Adrenal gland (tissue), 9 donors: ENCODE measurements at regions not wholly inside any gene's neighbourhood (a gene's known extent, or its start where the extent isn't known, plus 50 kb on each side); places are given as distances from the start of the nearest gene placed in this dataset.

Source experiments
- DNase-seq, 7 donors: peaks; one replicate each; pipeline ENCODE4 v3.0.0-alpha.2; 2019 to 2020
- H3K27ac ChIP-seq, 5 donors: fragments of 200-600 bp; sonication (generic) in 4 of 5; 1 replicate in 3 of 5; 2 replicates in 2 of 5; pipeline versions ENCODE4 v1.5.1 to v1.8.0; 2016 to 2020; ENCODE audit warnings: mild to moderate bottlenecking in 1 of 5
- H3K27me3 ChIP-seq: fragments of 200-600 bp; 2 replicates; pipeline ENCODE4 v1.8.0; 2021
- H3K36me3 ChIP-seq, 2 donors: fragments of 200-600 bp; replicated peaks in 1 of 2; 1 replicate in 1 of 2; 2 replicates in 1 of 2; pipeline versions ENCODE4 v1.5.1 to v1.8.0; 2018 to 2022
- H3K4me1 ChIP-seq, 2 donors: fragments of 200-600 bp; replicated peaks in 1 of 2; 1 replicate in 1 of 2; 2 replicates in 1 of 2; pipeline versions ENCODE4 v1.5.1 to v1.8.0; 2018 to 2021
- H3K4me3 ChIP-seq, 4 donors: fragments of 200-600 bp; sonication (generic) in 3 of 4; one replicate each; pipeline ENCODE4 v1.5.1; 2016 to 2018
- H3K9me3 ChIP-seq, 3 donors: fragments of 200-600 bp; sonication (generic) in 1 of 3; replicated peaks in 1 of 3; 1 replicate in 2 of 3; 2 replicates in 1 of 3; pipeline versions ENCODE4 v1.5.1 to v1.8.0; 2016 to 2021
- CTCF ChIP-seq, 6 experiments: fragments of 450-650 bp in 4 of 6; fragments of 200-600 bp in 2 of 6; sonication (generic) in 1 of 6; IDR thresholded peaks; 1 replicate in 5 of 6; 2 replicates in 1 of 6; pipeline versions ENCODE4 v1.5.1 to v1.8.0; 2016 to 2021; ENCODE audit warnings: antibody characterized with exemption in 6 of 6, mild to moderate bottlenecking in 2 of 6, moderate library complexity in 1 of 6
- POLR2A ChIP-seq, 2 donors: fragments of 450-650 bp; IDR thresholded peaks; one replicate each; pipeline ENCODE4 v1.6.1; 2017; ENCODE audit warnings: antibody characterized with exemption in 2 of 2, mild to moderate bottlenecking in 2 of 2, moderate library complexity in 1 of 2
- WGBS, 4 donors: extraction: QIAGEN DNeasy Blood & Tissue Kit in 2 of 4; methylation state at CpG; one replicate each; pipeline versions ENCODE4 v1.1.5 to v1.1.7; 2013 to 2017; 5-methylcytosine and 5-hydroxymethylcytosine counted together
- intact Hi-C, 2 donors: fragments of 100-400 bp; cut with DNase I; formaldehyde crosslinking; loops; one replicate each; pipeline versions ENCODE4 v1.14.1 to v1.15.0; 2022 to 2023
- donor health status: healthy with polysubstance abuse.
- donor health status: Bipolar disorder and iron deficiency.
- donor health status: DM: yes; HTN: yes; CAD: no.
- donor health status: DM: no; HTN: no; CAD: no.
- donor health status: DM: no; HTN: no; CAD: no.

DNA sequence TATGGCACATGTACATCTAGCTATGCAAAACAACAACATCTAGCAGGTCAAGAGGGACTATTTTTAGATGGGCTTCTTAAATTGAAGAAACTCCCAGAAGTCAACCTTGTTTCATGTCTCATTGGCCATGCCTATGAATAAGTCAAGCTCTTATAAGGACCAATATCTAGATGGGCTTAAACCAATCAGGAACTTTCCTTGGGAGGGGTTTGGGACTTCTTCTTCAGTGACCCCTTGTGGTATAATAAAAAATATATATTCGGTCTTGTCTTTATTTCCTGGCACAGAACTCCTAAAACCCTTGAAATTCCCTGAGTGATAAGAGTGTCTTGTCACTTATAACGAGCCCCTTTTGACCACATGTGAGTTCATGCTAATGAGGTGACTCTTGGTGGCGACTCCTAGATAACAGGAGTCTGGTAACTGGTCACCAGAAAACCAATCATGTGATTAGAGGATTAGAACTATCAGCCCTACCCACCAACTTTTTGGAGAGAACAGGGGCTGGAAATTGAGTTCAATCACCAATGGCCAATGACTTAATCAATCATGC, 218.3 kb downstream of the HHIPL2 start:
- 68 to 70% (median 69%) methylated on average over 3 of the region's 3 CpGs for WGBS, 4 donors
- no peak overlapping the region for H3K4me3 ChIP-seq
- no peaks in the 10 kb centered on the region for H3K4me1 ChIP-seq
- H3K9me3 ChIP-seq = no peaks in the 10 kb centered on the region
- intact Hi-C loops = no loop called here
- no peaks in the 10 kb centered on the region for H3K36me3 ChIP-seq
- TF ChIP-seq CTCF (IDR thresholded peaks at IDR 0.05) (no peak), POLR2A (IDR thresholded peaks at IDR 0.05) (no peak)
- no peaks in the 10 kb centered on the region for H3K27me3 ChIP-seq
- DNase-seq = no peak
- H3K27ac ChIP-seq = no peak overlapping the region

- no peak for TF ChIP-seq POLR2A (IDR thresholded peaks at IDR 0.05)
- no peak for TF ChIP-seq CTCF (IDR thresholded peaks at IDR 0.05)
- no peak for DNase-seq
- H3K36me3 ChIP-seq = no peaks in the 10 kb centered on the region
- no peaks in the 10 kb centered on the region for H3K27me3 ChIP-seq
- H3K4me1 ChIP-seq = no peaks in the 10 kb centered on the region
- no peak overlapping the region for H3K4me3 ChIP-seq
- H3K27ac ChIP-seq = no peak overlapping the region
- intact Hi-C loops = no loop called here
- H3K9me3 ChIP-seq = no peaks in the 10 kb centered on the region
These were observed 221.2 kb downstream of the HHIPL2 start for GRCh38 chr1:222326710-222327036.

DNA sequence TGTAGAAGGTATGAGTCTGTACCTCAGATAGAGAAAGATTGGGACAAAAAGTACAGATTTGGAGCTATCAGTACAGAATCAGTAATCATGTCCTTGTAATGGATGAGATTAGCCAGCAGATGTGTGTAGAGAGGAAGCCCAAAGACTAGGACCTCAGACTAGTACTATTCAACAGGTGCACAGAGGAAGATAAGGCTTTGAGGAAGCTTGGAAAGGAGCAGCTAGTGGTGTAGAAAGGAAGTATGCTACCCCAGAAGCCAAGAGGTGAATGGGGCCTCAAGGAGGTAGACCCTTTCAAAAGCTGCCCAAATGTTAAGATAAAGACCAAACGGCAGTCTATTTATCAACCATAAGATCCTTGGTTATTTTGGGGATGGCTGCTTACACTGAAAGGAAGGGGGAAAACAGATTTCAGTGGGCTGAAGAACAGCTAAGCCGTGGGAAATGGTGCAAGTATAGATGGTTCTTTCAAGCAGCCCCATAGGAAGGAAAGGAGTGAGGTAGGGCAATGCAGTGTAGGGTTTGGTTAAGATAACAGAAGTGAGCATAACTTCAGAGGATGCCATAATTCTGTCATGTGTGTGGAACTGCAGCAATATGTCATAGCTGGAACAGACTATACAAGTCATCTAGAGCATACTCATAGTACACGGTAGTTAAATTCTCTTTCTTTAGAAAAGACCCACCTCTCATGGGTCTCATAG, 221.7 kb downstream of the HHIPL2 start:
- TF ChIP-seq CTCF (IDR thresholded peaks at IDR 0.05) = no peak
- TF ChIP-seq POLR2A (IDR thresholded peaks at IDR 0.05) = no peak
- H3K9me3 ChIP-seq = no peaks in the 10 kb centered on the region
- DNase-seq = no peak
- no peak overlapping the region for H3K27ac ChIP-seq
- intact Hi-C loops = no loop called here
- no peak overlapping the region for H3K4me3 ChIP-seq
- WGBS, 4 donors = 62 to 73% (median 64%) methylated on average over 3 of the region's 3 CpGs
- H3K4me1 ChIP-seq = no peaks in the 10 kb centered on the region
- no peaks in the 10 kb centered on the region for H3K27me3 ChIP-seq
- no peaks in the 10 kb centered on the region for H3K36me3 ChIP-seq

GRCh38 chr1:222325506-222325905, 222.4 kb downstream of the HHIPL2 start:
- WGBS, 4 donors = 63 to 83% (median 71%) methylated on average over 2 of the region's 2 CpGs
- H3K27ac ChIP-seq = no peak overlapping the region
- H3K9me3 ChIP-seq = no peaks in the 10 kb centered on the region
- H3K4me3 ChIP-seq = no peak overlapping the region
- intact Hi-C loops = no loop called here
- H3K4me1 ChIP-seq = no peaks in the 10 kb centered on the region
- no peaks in the 10 kb centered on the region for H3K36me3 ChIP-seq
- TF ChIP-seq CTCF (IDR thresholded peaks at IDR 0.05) (no peak), POLR2A (IDR thresholded peaks at IDR 0.05) (no peak)
- no peak for DNase-seq
- no peaks in the 10 kb centered on the region for H3K27me3 ChIP-seq
